SK-N-MC (cell line): ENCODE measurements at regions not wholly inside any gene's neighbourhood (a gene's known extent, or its start where the extent isn't known, plus 50 kb on each side); places are given as distances from the start of the nearest gene placed in this dataset.

Experiments used
- EZH2 ChIP-seq: fragments of 200-600 bp; sonication (generic); IDR thresholded peaks from one replicate; pipeline ENCODE4 v1.6.1; 2017; ENCODE audit warnings: antibody characterized with exemption
- FOXP2 ChIP-seq: optimal IDR thresholded peaks from 2 replicates; pipeline ENCODE3; 2011; ENCODE audit warnings: mild to moderate bottlenecking, moderate library complexity; ENCODE audit not compliant: insufficient read depth; ENCODE audit errors: extremely low read length, control extremely low read depth
- POLR2AphosphoS5 ChIP-seq: IDR thresholded peaks from 2 replicates; pipeline ENCODE4 v1.6.1; 2012; ENCODE audit warnings: mild to moderate bottlenecking, low read depth, low read length, borderline replicate concordance

DNA sequence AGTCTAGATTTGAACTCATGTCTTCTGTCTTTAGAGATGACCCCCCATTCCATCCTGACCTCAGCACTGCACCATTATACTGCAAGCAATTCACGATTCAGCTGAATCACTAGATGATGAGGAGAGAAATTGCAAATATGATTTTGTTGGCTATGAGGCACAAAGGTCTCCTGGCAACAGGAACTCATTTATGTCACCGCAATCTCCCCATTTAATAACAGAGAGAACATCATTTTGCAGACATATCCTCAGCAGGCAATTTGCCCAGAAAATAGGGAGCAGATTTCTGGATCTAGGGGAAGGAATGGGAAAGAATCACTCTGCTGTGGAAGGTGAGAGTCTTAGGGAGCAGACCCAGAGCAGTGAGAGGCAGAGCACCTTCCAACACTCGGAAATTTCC lies 303.0 kb downstream of the PAX1 start:
- TF ChIP-seq POLR2AphosphoS5 (no peak), EZH2 (no peak), FOXP2 (no peak)
